Loucy (cell line): ENCODE measurements at regions not wholly inside any gene's neighbourhood (a gene's known extent, or its start where the extent isn't known, plus 50 kb on each side); places are given as distances from the start of the nearest gene placed in this dataset.

Experiments used
- CTCF ChIP-seq: fragments of 200-600 bp; sonication (generic); conservative IDR thresholded peaks from 2 replicates; pipeline ENCODE4 v1.5.1; 2014; ENCODE audit warnings: mild to moderate bottlenecking, antibody characterized with exemption, low read length
- EZH2phosphoT487 ChIP-seq: fragments of 200-600 bp; IDR thresholded peaks from 2 replicates; pipeline ENCODE4 v1.6.1; 2018; ENCODE audit warnings: antibody characterized with exemption, mild to moderate bottlenecking, moderate library complexity, borderline replicate concordance

- no peak for TF ChIP-seq EZH2phosphoT487
- TF ChIP-seq CTCF: no peak
Observed at GRCh38 chr4:14257903-14258302, 630.4 kb upstream of the BOD1L1 start.
